HCT116 (cell line): ENCODE measurements at regions not wholly inside any gene's neighbourhood (a gene's known extent, or its start where the extent isn't known, plus 50 kb on each side); places are given as distances from the start of the nearest gene placed in this dataset.

Experiments used
- ATAC-seq: fragments of 200-7000 bp; cut with Tn5 transposase; 2 replicates; pipeline ENCODE4 v1.9.1; 2020; ENCODE audit warnings: mild to moderate bottlenecking, moderate library complexity
- BruUV-seq: library from RNA; stranded (reverse); fragments of 400-500 nt; replicated peaks from 2 replicates; lab custom pipeline; 2021; lab: Mats Ljungman, UMichigan
- CTCF ChIA-PET: fragments of 300-600 bp; sonication (Branson Sonifier 250); formaldehyde crosslinking; loops from one replicate; lab custom pipeline; 2021; ENCODE audit warnings: antibody characterized with exemption; lab: Charles Lee
- POLR2A ChIA-PET: fragments of 300-600, 350-600 bp; sonication (Branson Sonifier 250); formaldehyde crosslinking; loops from one replicate; lab custom pipeline; 2021; ENCODE audit warnings: antibody characterized with exemption; lab: Charles Lee
- RAD21 ChIA-PET, 2 experiments: fragments of 300-600 bp; sonication (Branson Sonifier 250); formaldehyde crosslinking; loops; one replicate each; lab custom pipeline; 2023; ENCODE audit warnings: low total read pairs in 2 of 2; ENCODE audit not compliant: uncharacterized antibody in 2 of 2, unreplicated experiment in 2 of 2, low non-redundant PET in 1 of 2; lab: Charles Lee
- DNase-seq: peaks from one replicate; pipeline ENCODE4 v3.0.0-alpha.2; 2010; ENCODE audit warnings: low read depth, low spot score
- H2AFZ ChIP-seq: fragments of 200-600 bp; shearing (Covaris generic), sonication (generic); 2 replicates; pipeline ENCODE4 v1.6.1; 2017; ENCODE audit warnings: low read depth, mixed run types, mixed read lengths, antibody characterized with exemption, low read length; ENCODE audit not compliant: poor library complexity, severe bottlenecking
- H3K27ac ChIP-seq: 2 replicates; pipeline ENCODE4 v1.5.1; 2012; ENCODE audit warnings: low read depth, low read length
- H3K27me3 ChIP-seq: fragments of 200-600 bp; sonication (generic); 2 replicates; pipeline ENCODE4 v1.6.1; 2016; ENCODE audit warnings: mixed run types, low read length, mixed read lengths; ENCODE audit not compliant: insufficient read depth
- H3K36me3 ChIP-seq, 2 experiments: fragments of 200-500 bp in 1 of 2; fragments of 200-600 bp in 1 of 2; sonication (Bioruptor generic) in 1 of 2; sonication (generic) in 1 of 2; 2 replicates each; pipeline versions ENCODE4 v1.5.1 to v1.6.1; 2014 to 2016; ENCODE audit warnings: low read length in 2 of 2, inconsistent platforms in 1 of 2, mixed read lengths in 1 of 2, mixed run types in 1 of 2; ENCODE audit not compliant: insufficient read depth in 2 of 2, control insufficient read depth in 1 of 2
- H3K4me1 ChIP-seq, 2 experiments: fragments of 200-600 bp in 1 of 2; sonication (generic) in 1 of 2; 2 replicates each; pipeline versions ENCODE4 v1.5.1 to v1.6.1; 2012 to 2017; ENCODE audit warnings: low read length in 2 of 2, inconsistent platforms in 1 of 2, mild to moderate bottlenecking in 1 of 2, mixed read lengths in 1 of 2, mixed run types in 1 of 2, moderate library complexity in 1 of 2; ENCODE audit not compliant: insufficient read depth in 2 of 2, control insufficient read depth in 1 of 2
- H3K4me2 ChIP-seq: fragments of 200-600 bp; sonication (generic); 2 replicates; pipeline ENCODE4 v1.6.1; 2017; ENCODE audit warnings: mixed run types, low read length, mixed read lengths
- H3K4me3 ChIP-seq, 2 experiments: fragments of 200-600 bp in 1 of 2; sonication (generic) in 1 of 2; replicated peaks in 1 of 2; 2 replicates each; pipeline ENCODE4 v1.5.1; 2011 to 2016; ENCODE audit warnings: low read length in 2 of 2, control low read depth in 1 of 2, low read depth in 1 of 2, mild to moderate bottlenecking in 1 of 2, mixed read lengths in 1 of 2, mixed run types in 1 of 2
- H3K79me2 ChIP-seq: fragments of 200-600 bp; sonication (generic); 2 replicates; pipeline ENCODE4 v1.6.1; 2017; ENCODE audit warnings: mild to moderate bottlenecking, mixed run types, low read length, moderate library complexity, mixed read lengths; ENCODE audit not compliant: insufficient read depth
- H3K9ac ChIP-seq: fragments of 200-600 bp; sonication (generic); 2 replicates; pipeline ENCODE4 v1.6.1; 2016; ENCODE audit warnings: low read length, mixed read lengths
- H3K9me2 ChIP-seq: fragments of 200-600 bp; sonication (generic), shearing (Covaris generic); 2 replicates; pipeline ENCODE4 v1.6.1; 2017; ENCODE audit warnings: mixed run types, mild to moderate bottlenecking, moderate library complexity; ENCODE audit not compliant: insufficient read depth
- H3K9me3 ChIP-seq, 2 experiments: fragments of 200-500 bp in 1 of 2; fragments of 200-600 bp in 1 of 2; sonication (Bioruptor generic) in 1 of 2; sonication (generic) in 1 of 2; 2 replicates each; pipeline ENCODE4 v1.6.1; 2014 to 2017; ENCODE audit warnings: low read length in 2 of 2, mixed read lengths in 2 of 2, inconsistent platforms in 1 of 2, low read depth in 1 of 2, mild to moderate bottlenecking in 1 of 2, mixed run types in 1 of 2, moderate library complexity in 1 of 2; ENCODE audit not compliant: control insufficient read depth in 1 of 2, insufficient read depth in 1 of 2
- H4K20me1 ChIP-seq: fragments of 200-600 bp; sonication (generic), shearing (Covaris generic); 2 replicates; pipeline ENCODE4 v1.6.1; 2017; ENCODE audit warnings: mixed run types, mild to moderate bottlenecking, moderate library complexity; ENCODE audit not compliant: insufficient read depth
- CBX3 ChIP-seq: IDR thresholded peaks from 2 replicates; pipeline ENCODE4 v1.6.1; 2012; ENCODE audit warnings: low read depth
- CEBPB ChIP-seq: IDR thresholded peaks from 2 replicates; pipeline ENCODE4 v1.6.1; 2012; ENCODE audit warnings: low read depth
- EGR1 ChIP-seq: IDR thresholded peaks from 2 replicates; pipeline ENCODE4 v1.6.1; 2012; ENCODE audit warnings: low read depth
- ELF1 ChIP-seq: IDR thresholded peaks from 2 replicates; pipeline ENCODE4 v1.6.1; 2012; ENCODE audit warnings: low read depth, borderline replicate concordance
- EZH2 ChIP-seq: fragments of 200-600 bp; sonication (generic); IDR thresholded peaks from 2 replicates; pipeline ENCODE4 v1.6.1; 2017; ENCODE audit warnings: antibody characterized with exemption, mixed run types
- EZH2phosphoT487 ChIP-seq: fragments of 200-600 bp; IDR thresholded peaks from 2 replicates; pipeline ENCODE4 v1.6.1; 2018; ENCODE audit warnings: antibody characterized with exemption, borderline replicate concordance
- FOSL1 ChIP-seq: IDR thresholded peaks from 2 replicates; pipeline ENCODE4 v1.6.1; 2012; ENCODE audit warnings: low read depth
- JUND ChIP-seq: IDR thresholded peaks from 2 replicates; pipeline ENCODE4 v1.6.1; 2012
- POLR2A ChIP-seq: IDR thresholded peaks from 2 replicates; pipeline ENCODE4 v1.7.0; 2011; ENCODE audit warnings: borderline replicate concordance; ENCODE audit not compliant: insufficient read depth, insufficient read length; ENCODE audit errors: extremely low read depth
- POLR2AphosphoS5 ChIP-seq: IDR thresholded peaks from 2 replicates; pipeline ENCODE4 v1.6.1; 2011; ENCODE audit warnings: mild to moderate bottlenecking, low read depth, low read length, moderate library complexity
- RAD21 ChIP-seq: IDR thresholded peaks from 2 replicates; pipeline ENCODE4 v1.6.1; 2012; ENCODE audit warnings: low read depth, mild to moderate bottlenecking
- SIN3A ChIP-seq: IDR thresholded peaks from 2 replicates; pipeline ENCODE4 v1.6.1; 2012; ENCODE audit warnings: low read depth
- SP1 ChIP-seq: IDR thresholded peaks from 2 replicates; pipeline ENCODE4 v1.6.1; 2012; ENCODE audit warnings: low read depth
- SRF ChIP-seq: IDR thresholded peaks from 2 replicates; pipeline ENCODE4 v1.6.1; 2012; ENCODE audit warnings: low read depth
- YY1 ChIP-seq: IDR thresholded peaks from 2 replicates; pipeline ENCODE4 v1.6.1; 2011; ENCODE audit warnings: low read length, low read depth, moderate library complexity, mild to moderate bottlenecking; ENCODE audit not compliant: insufficient replicate concordance; ENCODE audit errors: extremely low read depth
- ZFX ChIP-seq: fragments of 450-650 bp; IDR thresholded peaks from 2 replicates; pipeline ENCODE4 v1.6.1; 2017
- ZNF274 ChIP-seq: fragments of 200-500 bp; sonication (Bioruptor generic); IDR thresholded peaks from 2 replicates; pipeline ENCODE4 v1.6.1; 2014; ENCODE audit warnings: mild to moderate bottlenecking, low read depth, low read length, inconsistent platforms
- intact Hi-C: fragments of 100-400 bp; cut with micrococcal nuclease; formaldehyde crosslinking; loops from 2 replicates; pipeline ENCODE4 v1.10.0; 2022
- TF ChIP-seq, protein P1 (sequence below): IDR thresholded peaks from 2 replicates; pipeline ENCODE4 v1.6.1; 2011; ENCODE audit warnings: mild to moderate bottlenecking, low read length, moderate library complexity; ENCODE audit not compliant: insufficient replicate concordance; ENCODE audit errors: extremely low read depth
- TF ChIP-seq, protein P2 (sequence below), 3 experiments: fragments of 200-600 bp in 1 of 3; sonication (generic) in 1 of 3; IDR thresholded peaks in 2 of 3; conservative IDR thresholded peaks in 1 of 3; 2 replicates each; pipeline ENCODE4 v1.5.1; 2012 to 2017; ENCODE audit warnings: low read depth in 2 of 3, low read length in 2 of 3, antibody characterized with exemption in 1 of 3, borderline replicate concordance in 1 of 3, control low read depth in 1 of 3, mild to moderate bottlenecking in 1 of 3, mixed read lengths in 1 of 3, mixed run types in 1 of 3, moderate library complexity in 1 of 3; ENCODE audit not compliant: insufficient read depth in 1 of 3
- TF ChIP-seq, protein P3 (sequence below): IDR thresholded peaks from 2 replicates; pipeline ENCODE4 v1.6.1; 2012

DNA sequence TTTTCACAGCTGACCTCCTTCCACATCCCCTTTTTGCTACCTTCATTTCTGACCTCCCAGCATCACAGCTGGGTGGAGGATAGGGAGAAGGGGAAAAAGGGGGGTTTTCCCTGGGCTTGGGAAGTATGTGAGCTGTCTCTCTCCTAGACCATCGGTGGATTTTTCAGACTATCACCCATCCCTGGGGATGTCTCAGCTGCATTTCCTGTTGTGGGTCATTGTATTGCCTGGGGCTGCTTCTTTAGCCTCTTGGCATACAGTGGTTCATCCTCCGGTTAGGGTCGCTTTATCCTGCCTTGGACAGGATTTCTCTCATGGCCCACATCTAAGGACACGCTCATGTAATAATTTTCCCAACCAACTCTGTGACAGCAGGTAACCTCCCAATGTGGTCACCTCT is 142.5 kb upstream of the ARG1 start:
- no peak for DNase-seq
- Histone ChIP-seq H3K4me1 (no peaks in the 10 kb centered on the region), H3K36me3 (no peaks in the 10 kb centered on the region), H4K20me1 (no peaks in the 10 kb centered on the region), H3K27me3 (no peaks in the 10 kb centered on the region), H2AFZ (no peak overlapping the region), H3K4me2 (no peak overlapping the region), H3K9me3 (no peaks in the 10 kb centered on the region), H3K79me2 (no peaks in the 10 kb centered on the region), H3K27ac (no peak overlapping the region), H3K9me2 (peaks cover 3% of the 10 kb centered on the region; the same call in 1 of the 2 replicates), H3K9ac (no peak overlapping the region), H3K4me3 (no peak overlapping the region)
- no TSS peak for BruUV-seq
- RAD21 ChIA-PET: no interaction called here
- POLR2A ChIA-PET: no interaction called here
- CTCF ChIA-PET: no interaction called here
- TF ChIP-seq CEBPB (no peak), YY1 (no peak), RAD21 (no peak), POLR2AphosphoS5 (no peak), SRF (no peak), SP1 (no peak), JUND (no peak), CBX3 (no peak), ZNF274 (no peak), ELF1 (no peak), FOSL1 (no peak)
- intact Hi-C loops: no loop called here
- no peak for ATAC-seq

DNA sequence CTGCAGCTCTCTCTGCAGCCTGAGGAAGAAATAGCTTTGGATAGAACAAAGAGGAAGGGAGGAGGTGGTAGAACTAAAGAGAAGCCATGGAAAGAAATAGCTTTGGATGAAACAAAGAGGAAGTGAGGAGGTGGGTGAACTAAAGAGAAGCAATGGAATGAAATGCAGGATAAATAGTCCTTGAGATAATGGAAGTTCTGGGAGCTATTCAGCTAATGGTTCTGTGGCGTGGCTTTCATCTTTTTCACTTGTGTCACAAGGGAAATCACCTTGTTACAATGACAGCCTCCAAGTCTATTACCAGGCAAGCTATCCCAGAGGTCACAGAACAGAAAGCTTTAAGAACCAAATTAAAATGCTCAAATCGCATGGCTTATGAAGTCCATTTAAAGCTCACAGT is 141.3 kb upstream of the ARG1 start:
- no peak overlapping the region for H2AFZ ChIP-seq
- no peaks in the 10 kb centered on the region for H4K20me1 ChIP-seq
- intact Hi-C loops: no loop called here
- H3K4me3 ChIP-seq: no peak overlapping the region
- ChIA-PET RAD21 (no interaction called here), POLR2A (no interaction called here), CTCF (no interaction called here)
- no peaks in the 10 kb centered on the region for H3K79me2 ChIP-seq
- H3K27ac ChIP-seq: no peak overlapping the region
- ATAC-seq: no peak
- BruUV-seq: no TSS peak
- DNase-seq: no peak
- no peaks in the 10 kb centered on the region for H3K4me1 ChIP-seq
- H3K4me2 ChIP-seq: no peak overlapping the region
- no peaks in the 10 kb centered on the region for H3K27me3 ChIP-seq
- peaks cover 3% of the 10 kb centered on the region; the same call in 1 of the 2 replicates for H3K9me2 ChIP-seq
- no peaks in the 10 kb centered on the region for H3K36me3 ChIP-seq
- no peaks in the 10 kb centered on the region for H3K9me3 ChIP-seq
- no peak overlapping the region for H3K9ac ChIP-seq
- TF ChIP-seq, protein P1, sequence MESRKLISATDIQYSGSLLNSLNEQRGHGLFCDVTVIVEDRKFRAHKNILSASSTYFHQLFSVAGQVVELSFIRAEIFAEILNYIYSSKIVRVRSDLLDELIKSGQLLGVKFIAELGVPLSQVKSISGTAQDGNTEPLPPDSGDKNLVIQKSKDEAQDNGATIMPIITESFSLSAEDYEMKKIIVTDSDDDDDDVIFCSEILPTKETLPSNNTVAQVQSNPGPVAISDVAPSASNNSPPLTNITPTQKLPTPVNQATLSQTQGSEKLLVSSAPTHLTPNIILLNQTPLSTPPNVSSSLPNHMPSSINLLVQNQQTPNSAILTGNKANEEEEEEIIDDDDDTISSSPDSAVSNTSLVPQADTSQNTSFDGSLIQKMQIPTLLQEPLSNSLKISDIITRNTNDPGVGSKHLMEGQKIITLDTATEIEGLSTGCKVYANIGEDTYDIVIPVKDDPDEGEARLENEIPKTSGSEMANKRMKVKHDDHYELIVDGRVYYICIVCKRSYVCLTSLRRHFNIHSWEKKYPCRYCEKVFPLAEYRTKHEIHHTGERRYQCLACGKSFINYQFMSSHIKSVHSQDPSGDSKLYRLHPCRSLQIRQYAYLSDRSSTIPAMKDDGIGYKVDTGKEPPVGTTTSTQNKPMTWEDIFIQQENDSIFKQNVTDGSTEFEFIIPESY: no peak
- TF ChIP-seq RAD21: no peak
- TF ChIP-seq ELF1: no peak
- TF ChIP-seq, protein P2, sequence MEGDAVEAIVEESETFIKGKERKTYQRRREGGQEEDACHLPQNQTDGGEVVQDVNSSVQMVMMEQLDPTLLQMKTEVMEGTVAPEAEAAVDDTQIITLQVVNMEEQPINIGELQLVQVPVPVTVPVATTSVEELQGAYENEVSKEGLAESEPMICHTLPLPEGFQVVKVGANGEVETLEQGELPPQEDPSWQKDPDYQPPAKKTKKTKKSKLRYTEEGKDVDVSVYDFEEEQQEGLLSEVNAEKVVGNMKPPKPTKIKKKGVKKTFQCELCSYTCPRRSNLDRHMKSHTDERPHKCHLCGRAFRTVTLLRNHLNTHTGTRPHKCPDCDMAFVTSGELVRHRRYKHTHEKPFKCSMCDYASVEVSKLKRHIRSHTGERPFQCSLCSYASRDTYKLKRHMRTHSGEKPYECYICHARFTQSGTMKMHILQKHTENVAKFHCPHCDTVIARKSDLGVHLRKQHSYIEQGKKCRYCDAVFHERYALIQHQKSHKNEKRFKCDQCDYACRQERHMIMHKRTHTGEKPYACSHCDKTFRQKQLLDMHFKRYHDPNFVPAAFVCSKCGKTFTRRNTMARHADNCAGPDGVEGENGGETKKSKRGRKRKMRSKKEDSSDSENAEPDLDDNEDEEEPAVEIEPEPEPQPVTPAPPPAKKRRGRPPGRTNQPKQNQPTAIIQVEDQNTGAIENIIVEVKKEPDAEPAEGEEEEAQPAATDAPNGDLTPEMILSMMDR (IDR thresholded peaks at IDR 0.05 in 2 of 3, conservative IDR thresholded peaks at IDR 0.05 in 1 of 3; ENCODE audit: borderline replicate concordance in 1 of 3, insufficient read depth in 1 of 3, low read depth in 2 of 3, low read length in 2 of 3): no peak
- no peak for TF ChIP-seq YY1
- no peak for TF ChIP-seq SRF
- no peak for TF ChIP-seq JUND
- no peak for TF ChIP-seq POLR2A
- TF ChIP-seq EZH2: no peak
- no peak for TF ChIP-seq EGR1
- no peak for TF ChIP-seq POLR2AphosphoS5
- TF ChIP-seq SIN3A: no peak
- TF ChIP-seq EZH2phosphoT487: no peak
- TF ChIP-seq, protein P3, sequence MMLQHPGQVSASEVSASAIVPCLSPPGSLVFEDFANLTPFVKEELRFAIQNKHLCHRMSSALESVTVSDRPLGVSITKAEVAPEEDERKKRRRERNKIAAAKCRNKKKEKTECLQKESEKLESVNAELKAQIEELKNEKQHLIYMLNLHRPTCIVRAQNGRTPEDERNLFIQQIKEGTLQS: no peak
- TF ChIP-seq ZFX: no peak
